K562 (cell line): ENCODE measurements at regions not wholly inside any gene's neighbourhood (a gene's known extent, or its start where the extent isn't known, plus 50 kb on each side); places are given as distances from the start of the nearest gene placed in this dataset.

Experiments used
- ATF7 ChIP-seq: fragments of 450-650 bp; IDR thresholded peaks from 2 replicates; pipeline ENCODE4 v1.7.1; 2014; ENCODE audit warnings: mild to moderate bottlenecking, moderate library complexity
- CBX5 ChIP-seq: IDR thresholded peaks from 2 replicates; pipeline ENCODE4 v1.6.1; 2014; ENCODE audit warnings: low read depth, borderline replicate concordance
- MAFK ChIP-seq: IDR thresholded peaks from 2 replicates; pipeline ENCODE4 v1.6.1; 2011; ENCODE audit warnings: low read length, improper control_type of control experiment
- TF ChIP-seq, protein P1 (sequence below): sonication (generic); formaldehyde crosslinking; IDR thresholded peaks from 2 replicates; pipeline ENCODE4 v1.8.0; 2022; ENCODE audit warnings: mild to moderate bottlenecking, missing genetic modification reagents
- TF ChIP-seq, protein P2 (sequence below), 3 experiments: IDR thresholded peaks in 2 of 3; conservative IDR thresholded peaks in 1 of 3; 2 replicates each; pipeline ENCODE4 v1.5.1; 2011 to 2012; ENCODE audit warnings: low read length in 3 of 3, mild to moderate bottlenecking in 3 of 3, control low read depth in 2 of 3, improper control_type of control experiment in 1 of 3, inconsistent platforms in 1 of 3, low read depth in 1 of 3, mixed read lengths in 1 of 3, moderate library complexity in 1 of 3; ENCODE audit not compliant: insufficient read depth in 2 of 3

GRCh38 chr5:89178541-89178940 lies 295.6 kb upstream of the MEF2C start:
- TF ChIP-seq ATF7: no peak
- TF ChIP-seq, protein P1, sequence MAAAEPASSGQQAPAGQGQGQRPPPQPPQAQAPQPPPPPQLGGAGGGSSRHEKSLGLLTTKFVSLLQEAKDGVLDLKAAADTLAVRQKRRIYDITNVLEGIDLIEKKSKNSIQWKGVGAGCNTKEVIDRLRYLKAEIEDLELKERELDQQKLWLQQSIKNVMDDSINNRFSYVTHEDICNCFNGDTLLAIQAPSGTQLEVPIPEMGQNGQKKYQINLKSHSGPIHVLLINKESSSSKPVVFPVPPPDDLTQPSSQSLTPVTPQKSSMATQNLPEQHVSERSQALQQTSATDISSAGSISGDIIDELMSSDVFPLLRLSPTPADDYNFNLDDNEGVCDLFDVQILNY (CRISPR knock-in tag): no peak
- TF ChIP-seq, protein P2, sequence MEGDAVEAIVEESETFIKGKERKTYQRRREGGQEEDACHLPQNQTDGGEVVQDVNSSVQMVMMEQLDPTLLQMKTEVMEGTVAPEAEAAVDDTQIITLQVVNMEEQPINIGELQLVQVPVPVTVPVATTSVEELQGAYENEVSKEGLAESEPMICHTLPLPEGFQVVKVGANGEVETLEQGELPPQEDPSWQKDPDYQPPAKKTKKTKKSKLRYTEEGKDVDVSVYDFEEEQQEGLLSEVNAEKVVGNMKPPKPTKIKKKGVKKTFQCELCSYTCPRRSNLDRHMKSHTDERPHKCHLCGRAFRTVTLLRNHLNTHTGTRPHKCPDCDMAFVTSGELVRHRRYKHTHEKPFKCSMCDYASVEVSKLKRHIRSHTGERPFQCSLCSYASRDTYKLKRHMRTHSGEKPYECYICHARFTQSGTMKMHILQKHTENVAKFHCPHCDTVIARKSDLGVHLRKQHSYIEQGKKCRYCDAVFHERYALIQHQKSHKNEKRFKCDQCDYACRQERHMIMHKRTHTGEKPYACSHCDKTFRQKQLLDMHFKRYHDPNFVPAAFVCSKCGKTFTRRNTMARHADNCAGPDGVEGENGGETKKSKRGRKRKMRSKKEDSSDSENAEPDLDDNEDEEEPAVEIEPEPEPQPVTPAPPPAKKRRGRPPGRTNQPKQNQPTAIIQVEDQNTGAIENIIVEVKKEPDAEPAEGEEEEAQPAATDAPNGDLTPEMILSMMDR (IDR thresholded peaks at IDR 0.05 in 2 of 3, conservative IDR thresholded peaks at IDR 0.05 in 1 of 3; ENCODE audit: insufficient read depth in 2 of 3, low read depth in 1 of 3, low read length in 3 of 3): no peak
- no peak for TF ChIP-seq MAFK
- TF ChIP-seq CBX5: no peak
